GM23338 (cell line): ENCODE measurements at regions not wholly inside any gene's neighbourhood (a gene's known extent, or its start where the extent isn't known, plus 50 kb on each side); places are given as distances from the start of the nearest gene placed in this dataset.

Source experiments
- ATAC-seq: fragments of 200-7000 bp; cut with Tn5 transposase; 3 replicates; pipeline ENCODE4 v1.9.1; 2020
- DNase-seq: peaks from one replicate; pipeline ENCODE4 v3.0.0-alpha.2; 2015; ENCODE audit warnings: low spot score
- H2AFZ ChIP-seq: fragments of 200-600 bp; sonication (generic); 2 replicates; pipeline ENCODE4 v1.8.0; 2016; ENCODE audit warnings: antibody characterized with exemption, mild to moderate bottlenecking, moderate library complexity
- H3F3A ChIP-seq: fragments of 200-600 bp; sonication (generic); replicated peaks from 2 replicates; pipeline ENCODE4 v1.8.0; 2017; ENCODE audit warnings: antibody characterized with exemption, mixed run types, low read depth
- H3K27ac ChIP-seq: fragments of 200-600 bp; sonication (generic); 2 replicates; pipeline ENCODE4 v1.6.1; 2016; ENCODE audit warnings: low read depth
- H3K27me3 ChIP-seq: fragments of 200-600 bp; sonication (generic); 2 replicates; pipeline ENCODE4 v1.8.0; 2016; ENCODE audit warnings: mild to moderate bottlenecking, mixed run types, moderate library complexity; ENCODE audit not compliant: insufficient read depth
- H3K36me3 ChIP-seq: fragments of 200-600 bp; sonication (generic); 2 replicates; pipeline ENCODE4 v1.8.0; 2016; ENCODE audit warnings: mild to moderate bottlenecking; ENCODE audit not compliant: insufficient read depth
- H3K4me1 ChIP-seq: fragments of 200-600 bp; sonication (generic); 2 replicates; pipeline ENCODE4 v1.8.0; 2016; ENCODE audit warnings: mild to moderate bottlenecking, moderate library complexity; ENCODE audit not compliant: insufficient read depth
- H3K4me2 ChIP-seq: fragments of 200-600 bp; sonication (generic); 2 replicates; pipeline ENCODE4 v1.7.1; 2017; ENCODE audit warnings: mixed run types
- H3K4me3 ChIP-seq: fragments of 200-600 bp; sonication (generic); 2 replicates; pipeline ENCODE4 v1.6.1; 2016; ENCODE audit warnings: mixed run types
- H3K79me2 ChIP-seq: fragments of 200-600 bp; sonication (generic); replicated peaks from 2 replicates; pipeline ENCODE4 v1.8.0; 2017; ENCODE audit warnings: mild to moderate bottlenecking; ENCODE audit not compliant: insufficient read depth
- H3K9me2 ChIP-seq: fragments of 200-600 bp; sonication (generic); 2 replicates; pipeline ENCODE4 v1.8.0; 2017; ENCODE audit not compliant: insufficient read depth
- H4K20me1 ChIP-seq: fragments of 200-600 bp; sonication (generic); replicated peaks from 2 replicates; pipeline ENCODE4 v1.8.0; 2017; ENCODE audit warnings: mild to moderate bottlenecking; ENCODE audit not compliant: insufficient read depth
- H3K27ac Mint-ChIP-seq: 2 replicates; pipeline ENCODE4 v1.8.0; 2020; ENCODE audit warnings: inconsistent platforms, mild to moderate bottlenecking, moderate library complexity, mixed read lengths
- H3K27me3 Mint-ChIP-seq: 3 replicates; pipeline ENCODE4 v1.8.0; 2022; ENCODE audit warnings: low read depth, mild to moderate bottlenecking, moderate library complexity, mixed read lengths, inconsistent platforms; ENCODE audit not compliant: insufficient read depth, poor library complexity
- H3K36me3 Mint-ChIP-seq: 3 replicates; pipeline ENCODE4 v1.8.0; 2021; ENCODE audit warnings: low read depth, mild to moderate bottlenecking, inconsistent platforms, moderate library complexity, mixed read lengths
- H3K4me1 Mint-ChIP-seq: 3 replicates; pipeline ENCODE4 v1.8.0; 2020; ENCODE audit warnings: mild to moderate bottlenecking, inconsistent platforms, mixed read lengths
- H3K4me3 Mint-ChIP-seq: 3 replicates; pipeline ENCODE4 v1.8.0; 2021; ENCODE audit warnings: moderate library complexity, mild to moderate bottlenecking, inconsistent platforms, mixed read lengths
- H3K9me3 Mint-ChIP-seq: 3 replicates; pipeline ENCODE4 v1.8.0; 2020; ENCODE audit warnings: moderate library complexity, mild to moderate bottlenecking, inconsistent platforms, mixed read lengths
- CREB1 ChIP-seq: fragments of 250-450 bp; sonication (Bioruptor Pico); IDR thresholded peaks from 2 replicates; pipeline ENCODE4 v1.5.0; 2020; ENCODE audit warnings: low read depth, mild to moderate bottlenecking, moderate library complexity
- ETS1 ChIP-seq: IDR thresholded peaks from 2 replicates; pipeline ENCODE4 v1.6.1; 2016; ENCODE audit warnings: antibody characterized with exemption
- EZH2 ChIP-seq: fragments of 200-600 bp; sonication (generic); IDR thresholded peaks from one replicate; pipeline ENCODE4 v1.8.0; 2017; ENCODE audit warnings: antibody characterized with exemption, mild to moderate bottlenecking, low read depth; ENCODE audit not compliant: unreplicated experiment
- EZH2phosphoT487 ChIP-seq: fragments of 200-600 bp; sonication (generic); IDR thresholded peaks from one replicate; pipeline ENCODE4 v1.8.1; 2018; ENCODE audit warnings: antibody characterized with exemption; ENCODE audit not compliant: unreplicated experiment
- JUNB ChIP-seq: IDR thresholded peaks from one replicate; pipeline ENCODE4 v1.6.1; 2016; ENCODE audit warnings: antibody characterized with exemption; ENCODE audit not compliant: unreplicated experiment
- NANOG ChIP-seq: IDR thresholded peaks from 2 replicates; pipeline ENCODE4 v1.6.1; 2016; ENCODE audit warnings: antibody characterized with exemption, borderline replicate concordance
- POLR2AphosphoS5 ChIP-seq: IDR thresholded peaks from 2 replicates; pipeline ENCODE4 v1.6.1; 2016; ENCODE audit warnings: antibody characterized with exemption, low read depth
- REST ChIP-seq: IDR thresholded peaks from one replicate; pipeline ENCODE4 v1.6.1; 2018; ENCODE audit warnings: antibody characterized with exemption; ENCODE audit not compliant: unreplicated experiment
- STAT1 ChIP-seq: IDR thresholded peaks from one replicate; pipeline ENCODE4 v1.6.1; 2016; ENCODE audit warnings: antibody characterized with exemption; ENCODE audit not compliant: unreplicated experiment
- ZNF114 ChIP-seq: fragments of 250-450 bp; sonication (Bioruptor Pico); IDR thresholded peaks from 2 replicates; pipeline ENCODE4 v1.5.0; 2020; ENCODE audit warnings: mild to moderate bottlenecking, moderate library complexity
- ZNF331 ChIP-seq: fragments of 250-450 bp; sonication (Bioruptor Pico); IDR thresholded peaks from 2 replicates; pipeline ENCODE4 v1.5.0; 2020; ENCODE audit warnings: low read depth, mild to moderate bottlenecking, moderate library complexity
- ZNF462 ChIP-seq: fragments of 250-450 bp; sonication (Bioruptor Pico); IDR thresholded peaks from 2 replicates; pipeline ENCODE4 v1.5.0; 2020; ENCODE audit warnings: mild to moderate bottlenecking, moderate library complexity
- TF ChIP-seq, protein P1 (sequence below), 2 experiments: fragments of 200-600 bp in 1 of 2; sonication (generic) in 1 of 2; conservative IDR thresholded peaks; 2 replicates each; pipeline versions ENCODE4 v1.5.1 to v1.6.1; 2016 to 2017; ENCODE audit warnings: antibody characterized with exemption in 2 of 2, low read depth in 2 of 2, mild to moderate bottlenecking in 2 of 2, moderate library complexity in 1 of 2

- TF ChIP-seq JUNB = no peak
- TF ChIP-seq ZNF114 = no peak
- no peak for TF ChIP-seq NANOG
- no peak for TF ChIP-seq REST
- TF ChIP-seq, protein P1, sequence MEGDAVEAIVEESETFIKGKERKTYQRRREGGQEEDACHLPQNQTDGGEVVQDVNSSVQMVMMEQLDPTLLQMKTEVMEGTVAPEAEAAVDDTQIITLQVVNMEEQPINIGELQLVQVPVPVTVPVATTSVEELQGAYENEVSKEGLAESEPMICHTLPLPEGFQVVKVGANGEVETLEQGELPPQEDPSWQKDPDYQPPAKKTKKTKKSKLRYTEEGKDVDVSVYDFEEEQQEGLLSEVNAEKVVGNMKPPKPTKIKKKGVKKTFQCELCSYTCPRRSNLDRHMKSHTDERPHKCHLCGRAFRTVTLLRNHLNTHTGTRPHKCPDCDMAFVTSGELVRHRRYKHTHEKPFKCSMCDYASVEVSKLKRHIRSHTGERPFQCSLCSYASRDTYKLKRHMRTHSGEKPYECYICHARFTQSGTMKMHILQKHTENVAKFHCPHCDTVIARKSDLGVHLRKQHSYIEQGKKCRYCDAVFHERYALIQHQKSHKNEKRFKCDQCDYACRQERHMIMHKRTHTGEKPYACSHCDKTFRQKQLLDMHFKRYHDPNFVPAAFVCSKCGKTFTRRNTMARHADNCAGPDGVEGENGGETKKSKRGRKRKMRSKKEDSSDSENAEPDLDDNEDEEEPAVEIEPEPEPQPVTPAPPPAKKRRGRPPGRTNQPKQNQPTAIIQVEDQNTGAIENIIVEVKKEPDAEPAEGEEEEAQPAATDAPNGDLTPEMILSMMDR (conservative IDR thresholded peaks at IDR 0.05; ENCODE audit: low read depth in 2 of 2) = no peak
- TF ChIP-seq EZH2phosphoT487 = no peak
- no peak for TF ChIP-seq CREB1 (CRISPR knock-in tag)
- no peak for TF ChIP-seq ZNF462 (CRISPR knock-in tag)
- no peak for TF ChIP-seq EZH2
- TF ChIP-seq ETS1 = no peak
- TF ChIP-seq STAT1 = no peak
- no peak for TF ChIP-seq ZNF331 (CRISPR knock-in tag)
- TF ChIP-seq POLR2AphosphoS5 = no peak
- no peaks in the 10 kb centered on the region for H3K27me3 Mint-ChIP-seq
- ATAC-seq (no peak), DNase-seq (no peak)
- Histone ChIP-seq H3K4me2 (no peak overlapping the region), H3K4me1 (no peaks in the 10 kb centered on the region), H4K20me1 (no peaks in the 10 kb centered on the region), H3K9me2 (peaks cover 27% of the 10 kb centered on the region), H3F3A (no peaks in the 10 kb centered on the region), H3K4me3 (no peak overlapping the region), H3K27me3 (no peaks in the 10 kb centered on the region), H2AFZ (no peak overlapping the region), H3K79me2 (no peaks in the 10 kb centered on the region), H3K27ac (no peak overlapping the region), H3K36me3 (no peaks in the 10 kb centered on the region)
- H3K9me3 Mint-ChIP-seq = peaks cover 4% of the 10 kb centered on the region; the same call in 1 of the 3 replicates
- H3K4me1 Mint-ChIP-seq = peaks cover 9% of the 10 kb centered on the region; the same call in 2 of the 3 replicates
- H3K36me3 Mint-ChIP-seq = peaks cover 3% of the 10 kb centered on the region; the same call in 2 of the 3 replicates
- no peak overlapping the region for H3K27ac Mint-ChIP-seq
- no peak overlapping the region for H3K4me3 Mint-ChIP-seq
Measured at GRCh38 chr3:135848051-135848450, 117.5 kb upstream of the PPP2R3A start.
